ENCODE measurements at regions not wholly inside any gene's neighbourhood (a gene's known extent, or its start where the extent isn't known, plus 50 kb on each side); places are given as distances from the start of the nearest gene placed in this dataset.
"Not testable (repeated sequence)": the region's sequence is repeated elsewhere in the genome, so short reads cannot be mapped to it uniquely, and the experiment has no call there.

GRCh38 chr3:145333931-145334330, 827.1 kb downstream of the PLOD2 start:
- DNase-seq, result no peak

DNA sequence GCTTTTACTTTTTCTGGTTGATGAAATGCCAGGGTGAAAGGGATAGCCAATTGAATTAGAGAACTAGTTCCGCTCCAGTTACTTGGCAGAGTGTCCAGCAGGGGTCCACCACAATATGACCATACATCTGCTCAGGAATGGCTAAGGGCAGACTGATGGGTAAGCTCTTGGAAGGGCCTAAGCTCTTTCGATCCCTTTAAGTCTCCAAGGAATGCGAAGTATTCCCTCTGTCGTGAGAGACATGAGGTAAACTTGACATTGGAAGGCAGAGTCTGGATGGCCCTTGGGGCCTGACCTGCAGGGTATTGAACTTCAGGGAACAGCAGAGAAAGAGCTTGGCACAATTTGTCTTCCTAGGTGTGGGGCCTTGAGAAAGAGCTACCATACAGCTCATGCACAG, 805.8 kb downstream of the PLOD2 start:
- DNase-seq, result no peak

DNA sequence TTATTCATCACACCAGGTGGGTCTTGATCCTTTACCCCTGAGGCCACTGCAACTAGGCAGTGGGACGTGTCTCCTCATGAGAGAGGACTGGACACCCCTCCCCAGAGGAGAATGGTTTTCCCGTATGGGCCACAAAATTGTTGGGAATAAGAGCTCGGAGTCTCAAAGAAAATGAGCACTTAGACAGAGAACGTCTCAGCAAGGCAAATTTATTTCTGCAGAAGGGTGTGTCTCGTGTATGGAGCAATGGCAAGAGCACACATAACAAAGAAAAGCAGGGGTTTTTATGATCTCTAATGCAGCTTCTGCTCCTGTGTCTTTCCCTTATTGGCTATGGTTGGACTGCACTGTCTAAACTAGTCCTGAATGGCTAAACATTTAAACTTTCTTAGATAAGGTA, 803.5 kb downstream of the PLOD2 start:
- DNase-seq, result no peak

- DNase-seq, result no peak
Measured at GRCh38 chr3:145359040-145359439, 801.9 kb downstream of the PLOD2 start.

GRCh38 chr3:145368748-145369147, 792.2 kb downstream of the PLOD2 start:
- no peak for DNase-seq

DNA sequence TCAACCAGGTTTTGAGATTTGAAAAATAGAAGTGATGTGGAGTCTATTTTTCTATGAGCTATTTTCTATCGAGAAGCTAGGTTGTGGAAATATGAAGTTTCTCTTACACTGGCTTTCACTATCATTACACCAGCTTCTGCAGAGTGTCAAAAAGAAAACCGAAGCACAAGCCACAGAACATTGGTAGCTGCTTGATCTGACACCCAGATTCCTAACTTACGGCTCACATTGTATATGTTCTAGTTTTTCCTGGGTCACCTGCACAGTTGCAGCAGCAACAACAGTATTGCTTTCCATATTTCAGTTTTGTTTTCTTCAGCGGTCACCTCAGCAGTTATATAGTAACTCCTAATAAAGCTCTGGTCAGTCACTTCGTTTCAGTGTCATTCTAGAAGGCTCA, 790.1 kb downstream of the PLOD2 start:
- DNase-seq, result no peak

GRCh38 chr3:145377301-145377700, 783.7 kb downstream of the PLOD2 start:
- no peak for DNase-seq

DNA sequence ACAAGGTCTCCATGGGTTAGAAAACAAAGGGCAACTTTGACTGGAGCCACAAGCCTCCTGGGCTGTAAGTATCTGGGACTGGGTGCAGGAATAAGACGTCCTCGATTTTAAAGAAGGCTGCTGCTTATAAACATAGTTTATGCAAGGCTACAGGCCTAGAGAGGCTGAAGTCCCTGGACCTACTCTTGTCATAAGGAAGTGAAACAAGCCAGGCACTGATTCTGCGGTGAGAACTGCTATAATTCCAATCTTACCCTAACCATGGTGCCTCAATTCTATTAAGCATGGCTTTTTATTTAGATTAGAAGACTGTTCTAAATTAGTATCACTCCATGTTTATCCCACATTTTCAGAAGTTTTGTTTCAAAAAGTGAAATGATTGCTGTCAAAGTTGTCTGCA, 777.6 kb downstream of the PLOD2 start:
- no peak for DNase-seq

GRCh38 chr3:145384307-145384706, 776.7 kb downstream of the PLOD2 start:
- no peak for DNase-seq

- no peak for DNase-seq
Measured at GRCh38 chr3:145387211-145387610, 773.8 kb downstream of the PLOD2 start.

- no peak for DNase-seq
Measured at GRCh38 chr3:145395421-145395820, 765.6 kb downstream of the PLOD2 start.

DNA sequence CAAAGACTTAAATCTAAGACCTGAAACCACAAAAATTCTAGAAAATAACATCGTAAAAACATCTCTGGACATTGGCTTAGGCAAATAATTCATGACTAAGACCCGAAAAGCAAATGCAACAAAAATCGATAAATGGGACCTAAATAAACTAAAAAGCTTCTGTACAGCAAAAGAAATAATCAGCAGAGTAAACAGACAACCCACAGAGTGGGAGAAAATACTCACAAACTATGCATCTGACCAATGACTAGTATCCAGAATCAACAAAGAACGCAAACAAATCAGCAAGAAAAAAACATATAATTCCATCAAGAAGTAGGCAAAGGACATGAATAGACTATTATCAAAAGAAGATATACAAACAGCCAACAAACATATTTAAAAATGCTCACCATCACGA, 749.4 kb downstream of the PLOD2 start:
- DNase-seq, result no peak

- DNase-seq, result no peak
Measured at GRCh38 chr3:145417678-145418077, 743.3 kb downstream of the PLOD2 start.

- DNase-seq, result no peak
Measured at GRCh38 chr3:145422556-145422955, 738.4 kb downstream of the PLOD2 start.

DNA sequence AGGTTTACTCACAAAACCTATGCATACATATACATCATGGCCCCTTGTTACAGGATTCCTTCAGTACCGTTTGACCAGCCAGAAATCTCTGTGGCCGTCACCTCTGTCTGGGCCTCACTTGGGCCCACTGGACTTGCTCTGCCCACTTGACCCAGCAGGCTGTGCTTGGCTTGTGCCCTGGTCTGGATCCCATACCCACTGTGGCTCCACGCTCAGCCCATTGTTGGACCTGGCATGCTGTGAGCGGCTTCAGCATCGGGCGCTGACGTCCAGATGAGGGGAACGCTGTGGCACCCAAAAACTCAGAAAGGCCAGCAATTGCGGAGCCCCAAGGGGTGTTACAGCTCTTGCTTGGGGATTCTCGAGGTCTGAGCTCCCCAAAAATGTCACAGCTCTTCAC, 733.6 kb downstream of the PLOD2 start:
- DNase-seq, result no peak

GRCh38 chr3:145429546-145429945, 731.4 kb downstream of the PLOD2 start:
- DNase-seq, result no peak

DNA sequence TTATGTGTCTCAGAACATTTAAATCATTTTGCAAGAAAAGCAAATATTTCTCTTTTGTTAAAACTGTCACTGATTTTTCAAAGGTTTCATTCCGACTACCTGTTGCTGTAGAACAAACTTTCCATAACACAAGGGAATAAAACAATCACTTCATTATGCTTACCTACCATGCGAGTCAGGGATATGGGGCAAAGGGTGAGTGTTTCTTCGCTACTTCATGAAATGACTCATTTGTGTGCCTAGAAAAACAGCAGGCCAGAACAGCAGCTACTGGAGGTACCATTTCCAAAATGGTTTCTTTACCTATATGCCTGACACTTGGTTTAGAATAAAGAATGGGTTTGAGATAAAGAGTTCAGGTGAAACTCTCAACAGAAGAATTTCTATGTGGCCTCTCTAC, 712.5 kb downstream of the PLOD2 start:
- no peak for DNase-seq

GRCh38 chr3:145450018-145450682, 710.8 kb downstream of the PLOD2 start:
- DNase-seq, result no peak

GRCh38 chr3:145457825-145458552, 703.0 kb downstream of the PLOD2 start:
- no peak for DNase-seq

GRCh38 chr3:145459681-145460080, 701.3 kb downstream of the PLOD2 start:
- not testable (repeated sequence) for DNase-seq

DNA sequence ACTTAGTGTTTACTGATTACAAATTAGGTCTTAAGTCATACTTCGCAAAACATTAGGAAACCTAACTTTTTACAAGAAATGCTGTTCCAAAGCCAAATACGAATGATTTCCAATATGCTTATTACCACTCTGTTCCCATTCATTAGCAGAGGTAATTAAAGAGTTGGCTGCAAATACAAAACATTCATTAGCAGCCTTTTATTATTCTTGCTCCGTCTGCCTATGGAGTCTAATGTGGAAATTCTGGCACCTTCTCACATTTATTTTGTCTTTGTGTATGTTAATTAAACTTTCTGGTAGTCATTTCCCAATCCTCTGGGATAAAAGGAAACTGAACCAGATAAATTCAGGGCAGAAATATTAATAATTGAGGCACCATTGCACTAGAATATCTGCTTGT, 689.0 kb downstream of the PLOD2 start:
- DNase-seq, result no peak

GRCh38 chr3:145482735-145483134, 678.2 kb downstream of the PLOD2 start:
- not testable (repeated sequence) for DNase-seq

GRCh38 chr3:145483992-145484391, 677.0 kb downstream of the PLOD2 start:
- DNase-seq, result no peak

DNA sequence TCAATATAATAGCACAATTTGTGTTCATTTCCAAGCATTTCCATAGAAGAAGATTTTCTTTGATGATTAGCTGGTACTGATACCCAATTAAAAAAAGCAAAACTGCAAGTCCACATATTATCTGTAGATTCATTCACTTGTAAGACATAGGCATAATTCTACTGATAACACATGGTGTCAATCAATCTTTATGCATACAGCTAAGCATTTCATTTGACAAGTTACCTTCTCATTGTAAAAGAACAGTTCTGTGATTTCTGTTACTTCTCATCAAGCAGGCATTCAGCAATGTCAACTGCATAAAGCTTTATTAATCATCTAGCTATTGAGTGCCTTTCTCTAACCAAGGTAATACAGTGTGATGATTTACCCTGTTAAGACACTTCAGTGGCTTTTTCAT, 672.0 kb downstream of the PLOD2 start:
- no peak for DNase-seq
